ENCODE measurements at regions not wholly inside any gene's neighbourhood (a gene's known extent, or its start where the extent isn't known, plus 50 kb on each side); places are given as distances from the start of the nearest gene placed in this dataset.
"Not testable (repeated sequence)": the region's sequence is repeated elsewhere in the genome, so short reads cannot be mapped to it uniquely, and the experiment has no call there.

DNA sequence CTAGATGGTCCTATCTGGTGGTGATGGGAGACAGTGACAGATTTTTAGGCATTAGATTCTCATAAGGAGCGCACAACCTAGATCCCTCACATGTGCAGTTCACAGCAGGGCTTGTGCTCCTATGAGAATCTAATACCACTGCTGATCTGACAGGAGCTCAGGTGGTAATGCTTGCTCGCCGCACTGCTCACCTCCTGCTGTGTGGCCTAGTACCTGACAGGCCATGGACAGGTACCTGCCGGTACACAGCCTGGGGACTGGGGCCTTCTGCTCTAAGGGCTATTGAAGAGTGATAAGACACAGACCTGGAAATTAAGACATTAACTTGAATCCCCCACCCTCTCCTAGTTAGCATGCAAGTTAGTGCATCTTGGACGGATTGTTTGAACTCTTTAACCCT is 64.4 kb downstream of the KLRB1 start:
- DNase-seq, result not testable (repeated sequence)

DNA sequence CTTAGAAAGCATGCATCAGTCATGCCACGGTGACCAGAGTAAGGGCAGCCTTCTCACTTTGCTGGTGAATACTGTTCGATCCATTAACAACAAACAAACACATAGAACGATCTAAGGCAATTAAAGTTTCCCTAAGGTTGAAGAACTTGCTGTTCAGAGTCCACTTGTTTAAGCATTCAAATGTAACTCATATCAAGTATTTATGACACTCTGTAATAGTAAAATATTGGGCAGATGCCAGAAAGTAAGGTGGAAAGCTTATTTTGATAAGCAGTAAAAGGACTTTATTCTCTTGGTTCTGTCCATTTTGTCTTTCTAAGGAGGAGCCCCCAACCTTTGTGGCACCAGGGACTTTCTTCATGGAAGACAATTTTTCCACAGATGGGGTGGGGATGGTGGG is 64.9 kb downstream of the KLRB1 start:
- not testable (repeated sequence) for DNase-seq

DNA sequence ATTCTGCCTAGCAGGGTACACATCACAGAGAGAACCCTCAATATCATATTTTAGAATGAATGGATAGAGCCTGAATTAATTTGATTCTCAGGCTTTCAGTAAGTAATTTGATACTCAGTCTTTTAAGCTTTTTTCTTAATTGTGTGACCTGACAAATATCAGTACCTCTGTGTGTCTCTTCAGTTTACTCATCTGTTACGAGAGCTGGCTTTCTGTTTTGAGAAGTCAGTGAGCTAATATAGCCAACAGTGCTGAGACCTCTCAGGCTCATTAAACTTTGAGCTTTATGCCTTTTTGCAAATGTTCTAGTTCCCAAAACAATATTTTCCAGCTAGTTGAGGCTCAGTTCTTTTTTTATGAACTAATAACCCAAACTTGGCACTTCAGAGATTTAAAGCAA is 91.8 kb downstream of the KLRB1 start:
- DNase-seq, result not testable (repeated sequence)

DNA sequence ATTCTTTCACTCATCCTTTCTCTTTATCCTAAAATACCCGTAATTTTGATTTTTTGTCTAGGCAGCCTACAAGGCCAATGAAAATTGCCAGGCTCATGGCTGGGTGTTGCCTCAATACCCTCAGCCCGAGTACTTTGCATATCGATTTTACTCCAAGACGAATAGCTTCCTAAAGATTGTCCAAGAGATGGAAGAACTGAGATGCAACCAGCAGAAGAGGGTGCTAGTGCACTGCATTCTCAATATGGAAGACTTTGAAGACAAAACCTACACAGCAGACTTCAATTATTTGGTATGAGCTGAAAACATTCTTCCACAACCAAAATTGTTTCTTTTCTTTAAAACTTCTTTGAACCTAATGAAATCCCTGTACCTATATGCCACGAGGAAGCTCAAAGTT is 95.0 kb downstream of the KLRB1 start:
- not testable (repeated sequence) for DNase-seq

DNA sequence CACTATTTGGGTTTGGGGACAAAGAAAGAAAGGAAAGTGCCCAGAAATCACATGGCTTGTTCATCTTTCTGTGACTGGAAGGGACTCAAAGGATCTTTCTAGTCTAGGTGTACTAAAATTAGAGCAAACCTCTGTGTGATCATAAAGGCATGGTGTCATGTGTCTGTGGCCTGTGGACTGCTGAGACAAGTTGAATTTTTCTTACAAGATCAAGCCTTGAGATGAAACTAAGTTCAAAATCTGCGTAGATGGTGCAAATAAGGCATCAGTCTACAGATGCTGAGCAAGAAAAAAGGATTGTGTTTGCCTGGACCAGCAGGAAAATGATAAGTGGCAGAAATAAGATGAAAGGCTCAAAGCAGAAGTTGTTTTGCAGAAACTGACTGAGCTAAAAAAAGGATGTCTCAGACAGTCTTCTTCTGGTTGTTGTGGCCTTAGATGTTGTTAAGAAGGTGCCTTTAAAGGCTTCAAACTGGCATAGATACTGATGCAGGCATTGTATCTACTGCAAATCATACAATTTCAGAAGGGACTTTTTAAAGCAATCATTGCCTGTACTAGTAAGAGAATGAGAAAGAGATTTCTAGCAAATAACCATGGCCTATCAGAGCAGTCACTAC is 97.2 kb downstream of the KLRB1 start:
- not testable (repeated sequence) for DNase-seq

DNA sequence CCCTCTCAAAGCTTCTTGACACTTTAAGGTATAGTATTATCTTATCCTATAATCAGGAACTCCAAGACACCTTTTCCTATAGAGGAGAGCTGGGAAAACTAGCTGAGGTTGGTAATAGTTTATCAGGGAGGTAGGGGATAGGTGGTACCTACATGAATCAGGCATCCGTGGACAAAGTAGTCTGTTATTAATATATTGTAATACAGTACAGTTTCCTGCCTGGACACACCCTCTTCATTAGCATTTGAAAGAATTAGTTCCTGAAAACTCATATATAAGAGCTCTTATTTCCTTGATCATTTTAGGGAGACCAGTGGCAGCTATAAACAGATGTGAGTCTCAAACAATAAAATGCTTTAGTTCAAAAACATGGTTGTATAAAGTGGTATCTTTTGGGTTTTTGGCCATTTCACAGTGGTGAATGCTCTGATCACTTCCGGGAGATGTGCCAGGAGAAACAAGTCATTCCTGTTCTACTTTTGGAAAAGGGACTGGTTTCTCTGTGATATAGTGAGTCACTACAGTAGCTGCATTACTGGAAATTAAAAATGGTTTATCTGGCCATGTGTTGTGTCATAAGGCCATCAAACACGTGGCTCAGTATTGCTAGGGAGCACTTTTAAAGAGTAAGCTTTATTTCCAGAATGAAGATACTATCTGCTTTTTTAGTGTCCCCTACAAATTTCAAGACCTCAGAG is 98.1 kb downstream of the KLRB1 start:
- DNase-seq, result no peak

DNA sequence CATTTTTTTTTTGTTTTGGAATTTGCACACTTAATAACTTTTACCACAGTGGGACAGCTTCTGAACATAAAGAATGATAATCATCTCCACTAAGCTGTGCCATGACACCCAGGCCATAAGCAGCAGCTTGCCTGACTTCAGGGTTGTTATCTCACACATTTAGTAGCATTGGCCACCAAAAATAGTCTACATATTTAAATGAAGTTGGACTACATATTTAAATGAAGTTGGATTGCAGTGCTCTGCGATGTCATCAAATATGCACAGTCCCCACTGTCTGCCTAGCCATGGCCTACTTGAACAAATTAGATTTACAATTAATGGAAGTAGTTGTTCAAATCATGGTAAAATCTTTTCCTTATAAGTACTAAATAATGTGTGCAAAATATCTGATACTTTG is 101.0 kb downstream of the KLRB1 start:
- no peak for DNase-seq

DNA sequence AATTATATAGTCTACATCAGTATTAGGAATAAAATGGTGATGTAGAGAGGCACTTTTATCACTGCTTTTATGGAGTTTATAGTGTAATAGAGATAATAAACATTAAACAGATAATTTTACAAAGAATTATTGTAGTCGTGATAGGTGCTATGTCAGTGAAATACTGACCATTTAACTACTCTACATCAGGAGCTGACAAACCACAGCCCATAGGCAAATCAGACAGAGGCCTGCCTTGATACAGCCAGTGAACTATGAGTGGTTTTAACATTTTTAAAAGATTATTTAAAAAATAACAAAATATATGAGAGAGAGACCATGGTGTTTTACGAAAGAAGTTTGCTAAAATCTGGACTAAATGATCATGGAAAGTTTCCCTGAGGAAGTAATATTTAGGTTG is 104.3 kb downstream of the KLRB1 start:
- not testable (repeated sequence) for DNase-seq

DNA sequence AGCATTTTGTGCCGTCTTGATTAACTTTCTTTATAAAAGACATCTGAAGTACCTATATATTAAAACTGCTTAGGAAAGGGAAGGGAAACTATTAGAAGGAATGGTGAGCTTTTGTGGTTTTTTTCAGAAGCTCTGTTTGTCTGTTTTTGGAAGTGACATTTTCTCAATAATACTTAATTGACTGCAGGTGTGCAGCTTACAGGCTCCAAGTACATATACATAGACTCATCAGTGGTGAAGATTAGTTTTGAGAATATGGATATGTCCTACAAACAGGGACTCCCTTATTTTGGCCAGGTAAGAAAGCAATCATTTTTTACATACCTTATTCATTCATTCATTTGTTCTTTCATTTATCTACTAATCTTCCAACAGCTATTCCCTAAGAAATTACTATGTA is 104.9 kb downstream of the KLRB1 start:
- not testable (repeated sequence) for DNase-seq

DNA sequence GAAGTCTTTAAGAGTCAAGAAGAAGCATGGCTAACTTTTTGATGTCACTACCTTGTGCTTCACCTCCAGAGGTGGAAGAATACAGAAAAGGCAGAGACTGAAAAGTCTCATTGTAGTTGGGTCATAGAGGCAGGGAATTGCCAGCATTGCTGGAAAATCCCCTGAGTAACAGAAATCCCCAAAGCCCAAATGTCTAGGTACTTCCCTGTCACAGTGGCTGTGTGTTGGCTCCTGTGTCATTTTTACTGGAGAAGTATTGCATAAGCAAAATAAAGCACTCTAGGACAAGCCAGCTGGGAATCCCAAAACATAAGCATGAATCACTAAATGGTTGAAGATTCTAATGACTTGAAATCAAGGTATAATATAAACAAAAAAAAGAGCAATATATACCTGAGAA is 114.4 kb downstream of the KLRB1 start:
- not testable (repeated sequence) for DNase-seq

DNA sequence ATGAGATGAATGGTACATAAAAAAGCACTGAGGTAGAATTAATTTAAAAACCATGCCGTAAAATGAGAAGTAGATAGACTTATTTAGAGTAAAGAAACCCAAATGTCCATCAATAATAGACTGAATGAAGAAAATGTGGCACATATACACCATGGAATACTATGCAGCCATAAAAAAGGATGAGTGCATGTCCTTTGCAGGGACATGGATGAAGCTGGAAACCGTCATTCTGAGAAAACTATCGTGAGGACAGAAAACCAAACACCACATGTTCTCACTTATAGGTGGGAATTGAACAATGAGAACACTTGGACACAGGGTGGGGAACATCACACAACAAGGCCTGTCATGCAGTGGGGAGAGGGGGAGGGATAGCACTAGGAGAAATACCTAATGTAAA is 126.4 kb downstream of the KLRB1 start:
- not testable (repeated sequence) for DNase-seq

DNA sequence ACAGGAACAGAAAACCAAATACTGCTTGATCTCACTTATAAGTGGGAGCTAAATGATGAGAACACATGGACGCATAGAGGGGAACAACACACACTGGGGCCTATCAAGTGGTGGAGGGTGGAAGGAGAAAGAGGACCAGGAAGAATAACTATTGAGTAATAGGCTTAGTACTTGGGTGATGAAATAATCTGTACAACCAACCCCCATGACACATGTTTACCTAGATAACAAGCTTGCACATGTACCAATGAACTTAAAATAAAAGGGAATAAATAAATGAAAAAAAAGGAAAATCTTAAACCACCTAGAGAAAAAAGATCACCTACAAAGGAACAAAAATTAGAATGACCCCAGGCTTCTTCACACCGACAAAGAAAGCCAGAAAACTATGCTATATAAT is 133.5 kb downstream of the KLRB1 start:
- not testable (repeated sequence) for DNase-seq

DNA sequence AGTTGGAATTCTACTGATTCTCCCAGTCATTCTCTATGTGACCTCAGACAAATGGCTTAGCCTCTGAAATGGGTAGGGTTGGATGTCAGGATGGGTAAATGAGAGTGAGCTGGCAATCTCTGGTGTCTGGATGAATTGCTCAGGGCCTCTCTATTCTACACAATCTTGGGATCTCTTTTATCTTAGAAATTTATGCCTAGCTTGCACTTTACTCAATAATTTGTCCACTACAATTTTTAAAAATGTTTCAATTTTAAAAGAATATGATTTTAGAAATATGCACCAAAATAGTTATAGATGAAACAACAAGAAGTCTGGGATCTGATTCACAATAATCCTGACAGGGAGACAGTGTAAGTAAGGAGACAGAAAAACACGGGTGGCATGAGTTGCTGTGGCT is 134.1 kb downstream of the KLRB1 start:
- DNase-seq, result not testable (repeated sequence)

DNA sequence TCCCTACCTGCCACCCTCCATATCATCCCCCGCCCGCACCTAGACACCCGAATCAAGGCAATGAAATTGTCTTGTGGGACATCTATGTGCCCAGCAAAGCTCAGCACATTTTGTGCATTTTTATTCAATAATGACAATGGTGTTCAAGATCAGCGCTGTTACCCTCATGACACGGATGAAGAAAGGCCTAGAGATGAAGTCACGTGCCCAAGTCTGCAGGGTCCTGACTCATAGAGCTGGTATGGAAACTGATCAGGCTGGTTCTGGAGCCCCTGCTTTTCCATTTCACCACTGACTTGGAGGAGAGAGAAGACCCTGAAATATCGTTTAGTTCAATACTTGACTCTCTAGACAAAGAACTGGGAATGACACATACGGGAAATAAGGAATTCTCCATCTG is 136.2 kb downstream of the KLRB1 start:
- DNase-seq, result not testable (repeated sequence)

DNA sequence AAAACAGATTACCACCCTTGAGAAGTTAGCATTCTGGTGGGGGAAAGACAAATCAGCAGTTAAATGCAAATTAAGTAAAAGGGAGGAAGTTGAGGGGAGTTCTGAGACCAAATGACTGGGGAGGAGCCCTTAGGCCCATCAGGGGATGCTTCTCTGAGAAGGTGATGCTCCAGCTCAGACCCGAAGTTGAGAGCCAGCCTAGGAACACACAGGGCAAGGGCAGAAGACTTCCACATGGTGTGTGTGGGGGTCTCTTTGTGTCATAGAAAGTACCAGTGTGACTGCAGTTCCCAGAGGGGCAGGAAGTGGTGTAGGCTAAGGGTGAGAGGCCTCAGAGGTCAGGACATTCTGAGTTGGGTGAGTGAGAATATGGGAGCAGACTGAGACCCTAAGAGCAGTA is 137.3 kb downstream of the KLRB1 start:
- DNase-seq, result not testable (repeated sequence)

DNA sequence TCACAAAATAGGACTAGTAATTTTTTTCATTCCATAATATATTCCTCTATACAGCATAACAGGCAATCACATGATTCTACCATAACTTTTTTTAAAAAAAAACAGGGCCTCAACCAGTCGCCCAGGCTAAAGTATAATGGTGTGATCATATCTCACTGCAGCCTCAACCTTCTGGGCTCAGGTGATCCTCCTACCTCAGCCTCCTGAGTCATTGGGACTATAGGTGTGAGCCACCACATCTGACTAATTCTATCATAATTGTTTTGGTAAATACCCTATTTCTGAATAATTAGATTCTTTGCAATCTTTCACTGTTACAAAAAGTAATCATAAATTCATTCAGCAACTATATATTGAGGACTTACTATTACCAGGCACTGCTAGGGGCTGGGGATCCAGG is 137.8 kb downstream of the KLRB1 start:
- not testable (repeated sequence) for DNase-seq

DNA sequence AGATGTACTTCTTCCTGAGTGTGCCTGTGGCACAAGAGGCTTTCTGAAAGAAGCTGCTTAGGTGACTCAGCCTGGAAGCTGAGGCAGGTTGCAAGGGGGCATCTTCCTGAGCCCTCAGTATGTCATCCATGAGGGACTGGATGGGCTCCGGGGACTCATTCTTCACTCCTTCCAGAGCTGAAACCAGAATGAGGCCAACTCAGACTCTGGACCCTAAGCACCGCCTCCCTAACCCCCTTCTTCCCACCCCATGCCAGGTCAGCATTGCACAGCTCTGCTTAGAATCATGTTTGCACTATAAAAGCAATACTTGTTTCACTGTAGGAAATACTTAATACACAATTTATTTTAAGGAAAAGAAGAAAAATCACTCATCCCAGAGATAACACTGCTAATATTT is 138.3 kb downstream of the KLRB1 start:
- not testable (repeated sequence) for DNase-seq

DNA sequence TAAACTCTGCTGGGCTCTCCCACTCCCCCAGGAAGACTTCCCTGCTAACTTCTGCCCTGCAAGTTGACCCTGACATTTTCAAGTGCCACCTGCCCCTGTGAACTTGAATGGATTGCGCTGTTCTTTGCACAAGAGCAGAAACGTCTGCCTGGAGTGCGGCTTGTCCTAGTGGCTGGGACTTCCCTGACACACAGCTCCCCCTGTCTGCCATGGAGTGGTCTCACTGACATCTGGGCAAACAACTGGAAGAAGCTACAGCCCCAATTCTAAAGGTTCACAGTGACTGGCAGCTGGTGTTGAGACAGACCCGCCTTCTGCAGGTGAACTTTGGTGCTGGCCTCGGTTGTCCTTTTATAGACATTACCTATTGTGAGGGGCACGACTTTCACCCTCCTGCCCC is 138.7 kb downstream of the KLRB1 start:
- not testable (repeated sequence) for DNase-seq

DNA sequence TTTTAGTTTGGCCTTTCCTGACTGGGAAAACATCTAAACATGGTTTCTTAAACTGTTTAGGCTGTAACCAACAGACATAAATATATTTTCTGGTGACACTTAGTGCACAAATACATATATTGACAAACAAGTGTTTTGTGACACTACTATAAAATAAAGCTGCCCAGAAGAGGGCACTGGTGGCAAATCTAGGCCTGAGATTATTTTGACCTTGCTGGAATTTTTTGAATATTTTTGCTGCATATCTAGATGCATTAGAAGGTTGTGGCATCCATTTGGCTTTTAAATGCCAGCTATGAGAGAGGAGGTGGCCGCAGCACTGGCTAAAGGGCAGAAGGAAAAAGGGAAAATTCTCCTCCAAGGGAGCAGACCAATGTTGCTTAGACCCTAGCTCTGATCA is 139.6 kb downstream of the KLRB1 start:
- DNase-seq, result not testable (repeated sequence)

DNA sequence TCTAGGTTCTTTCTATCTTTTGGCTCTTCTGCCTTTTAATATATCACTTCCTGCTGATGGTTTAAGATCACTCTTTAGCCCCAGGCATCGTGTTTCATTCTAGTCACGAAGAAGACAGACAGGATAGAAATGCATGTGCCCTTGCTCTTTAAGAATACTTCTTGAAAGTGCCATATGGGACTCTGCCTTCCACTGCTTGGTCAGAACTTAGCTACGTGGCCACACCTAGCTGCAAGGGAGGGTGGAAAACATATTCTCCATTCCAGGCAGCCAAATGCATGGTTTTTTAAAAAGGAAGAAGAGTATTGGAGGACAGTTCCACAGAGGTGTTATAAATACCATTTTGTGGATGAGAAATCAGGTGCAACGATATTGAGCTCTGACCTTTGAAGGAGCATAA is 143.3 kb downstream of the KLRB1 start:
- no peak for DNase-seq

DNA sequence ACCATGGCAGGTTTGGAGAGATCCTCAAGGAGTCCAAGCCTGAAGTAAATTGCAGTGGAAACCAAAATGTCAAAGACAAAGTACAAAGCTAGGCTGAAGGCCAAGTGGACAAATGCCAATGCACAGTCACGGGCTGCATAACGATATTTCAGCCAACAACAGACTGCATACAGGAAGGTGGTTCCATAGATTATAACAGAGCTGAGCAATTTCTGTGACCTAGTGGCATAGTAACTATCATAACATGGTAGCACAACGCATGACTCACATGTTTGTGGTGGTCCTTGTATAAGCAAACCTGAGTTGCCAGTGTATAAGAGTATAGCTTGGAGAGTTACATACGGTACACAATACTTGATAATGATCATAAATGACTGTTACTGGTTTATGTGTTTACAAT is 152.2 kb downstream of the KLRB1 start:
- not testable (repeated sequence) for DNase-seq

DNA sequence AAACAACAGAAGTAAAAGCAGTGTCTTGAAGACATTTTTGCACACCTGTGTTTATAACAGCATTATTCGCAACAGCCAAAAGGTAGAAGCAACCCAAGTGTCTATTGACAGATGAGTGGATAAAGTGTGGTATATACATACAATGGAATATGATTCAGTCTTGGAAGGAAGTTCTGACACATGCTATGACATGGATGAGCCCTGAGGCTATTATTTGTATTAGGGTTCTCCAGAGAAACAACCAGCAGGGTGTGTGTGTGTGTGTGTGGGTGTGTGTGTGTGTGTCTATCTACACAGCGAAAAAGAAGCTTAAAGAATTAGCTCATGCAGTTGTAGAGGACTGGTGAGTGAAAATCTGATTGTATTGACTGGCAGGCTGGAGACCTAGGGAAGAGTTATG is 153.7 kb downstream of the KLRB1 start:
- not testable (repeated sequence) for DNase-seq

DNA sequence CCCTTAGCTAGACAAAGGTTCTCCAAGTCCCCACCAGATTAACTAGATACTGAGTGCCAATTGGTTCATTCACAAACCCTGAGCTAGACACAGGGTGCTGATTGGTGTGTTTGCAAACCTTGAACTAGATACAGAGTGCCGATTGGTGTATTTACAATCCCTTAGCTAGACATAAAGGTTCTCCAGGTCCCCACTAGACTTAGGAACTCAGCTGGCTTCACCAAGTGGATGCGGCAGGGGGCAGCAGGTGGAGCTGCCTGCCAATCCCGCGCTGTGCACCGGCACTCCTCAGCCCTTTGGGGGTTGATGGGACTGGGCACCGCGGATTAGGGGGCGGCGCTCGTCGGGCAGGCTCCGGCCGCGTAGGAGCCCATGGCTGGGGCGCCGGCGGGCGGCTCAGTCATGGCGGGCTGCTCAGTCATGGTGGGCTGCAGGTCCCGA is 157.6 kb downstream of the KLRB1 start:
- not testable (repeated sequence) for DNase-seq

DNA sequence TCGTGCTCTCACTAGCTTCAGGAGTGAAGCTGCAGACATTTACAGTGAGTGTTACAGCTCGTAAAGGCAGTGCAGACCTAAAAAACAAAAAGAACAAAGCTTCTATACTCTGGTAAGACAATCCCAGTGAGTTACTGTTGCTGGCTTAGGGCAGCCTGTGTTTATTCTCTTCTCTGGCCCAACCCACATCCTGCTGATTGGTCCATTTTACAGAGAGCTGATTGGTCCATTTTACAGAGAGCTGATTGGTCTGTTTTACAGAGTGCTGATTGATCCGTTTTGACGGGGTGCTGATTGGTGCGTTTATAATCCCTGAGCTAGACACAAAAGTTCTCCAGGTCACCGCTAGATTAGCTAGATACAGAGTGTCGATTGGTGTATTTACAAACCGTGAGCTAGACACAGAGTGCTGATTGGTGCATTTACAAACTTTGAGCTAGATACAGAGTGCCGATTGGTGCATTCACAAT is 158.0 kb downstream of the KLRB1 start:
- not testable (repeated sequence) for DNase-seq
